VCaP (cell line): ENCODE measurements at regions not wholly inside any gene's neighbourhood (a gene's known extent, or its start where the extent isn't known, plus 50 kb on each side); places are given as distances from the start of the nearest gene placed in this dataset.
A peak's percentile ranks its signal among the peaks of the same experiment; 100 is the strongest.

ENCODE experiments used
- H3K27ac ChIP-seq: fragments of 450-650 bp; 2 replicates; pipeline ENCODE4 v1.5.1; 2017
- CTCF ChIP-seq: fragments of 450-650 bp; conservative IDR thresholded peaks from 2 replicates; pipeline ENCODE4 v1.5.1; 2017; ENCODE audit warnings: mild to moderate bottlenecking, moderate library complexity

GRCh38 chr10:78584266-78584665 is 484.5 kb upstream of the ZMIZ1 start:
- TF ChIP-seq CTCF = no peak
- H3K27ac ChIP-seq = no peak overlapping the region

GRCh38 chr10:78584681-78585080 is 484.1 kb upstream of the ZMIZ1 start:
- no peak overlapping the region for H3K27ac ChIP-seq
- TF ChIP-seq CTCF = no peak

- H3K27ac ChIP-seq = no peak overlapping the region
- TF ChIP-seq CTCF = no peak
Observed at GRCh38 chr10:78585952-78586351, 482.8 kb upstream of the ZMIZ1 start.

GRCh38 chr10:78588194-78588811 is 480.5 kb upstream of the ZMIZ1 start:
- no peak for TF ChIP-seq CTCF
- peak overlapping the region; percentile 59 for H3K27ac ChIP-seq

- peak overlapping the region; percentile 59 for H3K27ac ChIP-seq
- TF ChIP-seq CTCF = no peak
Observed at GRCh38 chr10:78589687-78590086, 479.1 kb upstream of the ZMIZ1 start.

GRCh38 chr10:78591066-78591465 is 477.7 kb upstream of the ZMIZ1 start:
- peak overlapping the region; percentile 59; the same call in 1 of the 2 replicates for H3K27ac ChIP-seq
- TF ChIP-seq CTCF = no peak

- no peak for TF ChIP-seq CTCF
- peak overlapping the region; percentile 42 for H3K27ac ChIP-seq
Observed at GRCh38 chr10:78594559-78595268, 474.1 kb upstream of the ZMIZ1 start.
